K562 (cell line): ENCODE measurements at regions not wholly inside any gene's neighbourhood (a gene's known extent, or its start where the extent isn't known, plus 50 kb on each side); places are given as distances from the start of the nearest gene placed in this dataset.

ENCODE experiments used
- ATAC-seq: fragments of 200-7000 bp; cut with Tn5 transposase; 3 replicates; pipeline ENCODE4 v1.9.1; 2020; ENCODE audit warnings: moderate library complexity
- BruUV-seq: library from RNA; stranded (reverse); fragments of 400-500 nt; replicated peaks from 2 replicates; lab custom pipeline; 2021; lab: Mats Ljungman, UMichigan
- CTCF ChIA-PET: fragments of 300-600 bp; formaldehyde crosslinking; extraction: SDS; loops from one replicate; lab custom pipeline; 2021; ENCODE audit warnings: low intra/inter-chr PET ratio; lab: Yijun Ruan, JAX
- POLR2A ChIA-PET: fragments of 300-600, 350-650 bp; sonication (Branson Sonifier 250); formaldehyde crosslinking; extraction: SDS; loops from one replicate; lab custom pipeline; 2021; ENCODE audit warnings: antibody characterized with exemption, inconsistent platforms; lab: Yijun Ruan, JAX
- DNase-seq, 4 experiments: peaks; one replicate each; pipeline versions ENCODE4 v3.0.0 to v3.0.0-alpha.2; 2011 to 2018; ENCODE audit warnings: low spot score in 3 of 4, mixed read lengths in 3 of 4; ENCODE audit errors: extremely low read depth in 1 of 4
- FAIRE-seq: peaks from 2 replicates; lab custom pipeline; 2011; peaks lifted over from hg19 to GRCh38; lab: Jason Lieb, UNC
- H2AFZ ChIP-seq: 2 replicates; pipeline ENCODE4 v1.6.0; 2011; ENCODE audit warnings: low read depth, low read length, control low read depth, inconsistent platforms
- H3K27ac ChIP-seq: fragments of 200-600 bp; 3 replicates; pipeline ENCODE4 v1.8.0; 2011; ENCODE audit warnings: low read depth, mild to moderate bottlenecking, control low read depth, inconsistent platforms, low read length, moderate library complexity, mixed read lengths; ENCODE audit errors: extremely low read depth
- H3K27me3 ChIP-seq, 2 experiments: fragments of 300-600 bp in 1 of 2; 2 replicates in 1 of 2; 3 replicates in 1 of 2; pipeline versions ENCODE4 v1.6.0 to v1.8.0; 2011; ENCODE audit warnings: inconsistent platforms in 2 of 2, low read length in 2 of 2, mild to moderate bottlenecking in 1 of 2, mixed read lengths in 1 of 2, moderate library complexity in 1 of 2; ENCODE audit not compliant: control insufficient read depth in 2 of 2, insufficient read depth in 2 of 2
- H3K36me3 ChIP-seq: fragments of 300-600 bp; 3 replicates; pipeline ENCODE4 v1.8.0; 2011; ENCODE audit warnings: mild to moderate bottlenecking, low read length, inconsistent platforms; ENCODE audit not compliant: control insufficient read depth, insufficient read depth
- H3K4me1 ChIP-seq, 2 experiments: fragments of 200-600 bp in 1 of 2; replicated peaks in 1 of 2; 2 replicates in 1 of 2; 3 replicates in 1 of 2; pipeline versions ENCODE4 v1.5.1 to v1.8.0; 2011; ENCODE audit warnings: inconsistent platforms in 2 of 2, low read length in 2 of 2, mild to moderate bottlenecking in 1 of 2, mixed read lengths in 1 of 2, moderate library complexity in 1 of 2; ENCODE audit not compliant: control insufficient read depth in 2 of 2, insufficient read depth in 2 of 2
- H3K4me2 ChIP-seq: 2 replicates; pipeline ENCODE4 v1.6.1; 2011; ENCODE audit warnings: low read length, control low read depth, inconsistent platforms, mixed read lengths; ENCODE audit not compliant: insufficient read depth
- H3K4me3 ChIP-seq: fragments of 200-600 bp; sonication (generic), shearing (Covaris generic); 2 replicates; pipeline ENCODE4 v1.5.1; 2016; ENCODE audit warnings: control low read depth, inconsistent platforms
- H3K79me2 ChIP-seq: fragments of 200-600 bp; 3 replicates; pipeline ENCODE4 v1.8.0; 2011; ENCODE audit warnings: low read length, inconsistent platforms; ENCODE audit not compliant: control insufficient read depth, insufficient read depth
- H3K9ac ChIP-seq, 2 experiments: 2 replicates each; pipeline versions ENCODE4 v1.6.0 to v1.6.1; 2011; ENCODE audit warnings: low read depth in 2 of 2, low read length in 2 of 2, control low read depth in 1 of 2, inconsistent platforms in 1 of 2, mild to moderate bottlenecking in 1 of 2, mixed read lengths in 1 of 2; ENCODE audit not compliant: insufficient read depth in 1 of 2
- H3K9me1 ChIP-seq: one replicate; pipeline ENCODE4 v1.6.0; 2011; ENCODE audit warnings: inconsistent platforms, mild to moderate bottlenecking, low read length, moderate library complexity; ENCODE audit not compliant: control insufficient read depth, insufficient read depth
- H3K9me3 ChIP-seq: replicated peaks from 2 replicates; pipeline ENCODE4 v1.5.1; 2011; ENCODE audit warnings: low read depth, low read length, inconsistent platforms; ENCODE audit not compliant: control insufficient read depth, insufficient read depth
- H4K20me1 ChIP-seq: replicated peaks from 2 replicates; pipeline ENCODE4 v1.6.1; 2011; ENCODE audit warnings: low read length, inconsistent platforms, mixed read lengths; ENCODE audit not compliant: control insufficient read depth, insufficient read depth
- CHD1 ChIP-seq: fragments of 200-600 bp; sonication (generic); IDR thresholded peaks from one replicate; pipeline ENCODE4 v1.6.1; 2012; ENCODE audit warnings: mild to moderate bottlenecking, moderate library complexity, low read length, inconsistent platforms
- DMBX1 ChIP-seq: fragments of 250-450 bp; sonication (Bioruptor Pico); IDR thresholded peaks from 2 replicates; pipeline ENCODE4 v1.8.0; 2022; ENCODE audit warnings: inconsistent platforms, mild to moderate bottlenecking, moderate library complexity, borderline replicate concordance
- ELK3 ChIP-seq: fragments of 450-650 bp; formaldehyde crosslinking; IDR thresholded peaks from 2 replicates; pipeline ENCODE4 v1.4.0; 2020; ENCODE audit warnings: mild to moderate bottlenecking
- ERF ChIP-seq: fragments of 450-650 bp; formaldehyde crosslinking; IDR thresholded peaks from 2 replicates; pipeline ENCODE4 v1.4.0; 2020; ENCODE audit warnings: mild to moderate bottlenecking, mixed read lengths
- GATAD2A ChIP-seq: fragments of 450-650 bp; IDR thresholded peaks from 2 replicates; pipeline ENCODE4 v1.6.1; 2017
- MAFG ChIP-seq: fragments of 450-650 bp; conservative IDR thresholded peaks from 2 replicates; pipeline ENCODE4 v1.6.1; 2016; ENCODE audit warnings: missing genetic modification characterization, missing compliant biosample characterization
- NCOA2 ChIP-seq, 2 experiments: fragments of 450-650 bp; IDR thresholded peaks; 2 replicates each; pipeline ENCODE4 v1.6.1; 2018; ENCODE audit warnings: mild to moderate bottlenecking in 2 of 2, moderate library complexity in 1 of 2; ENCODE audit not compliant: partially characterized antibody in 2 of 2
- SIX5 ChIP-seq, 2 experiments: IDR thresholded peaks; 2 replicates each; pipeline ENCODE4 v1.6.1; 2011; ENCODE audit warnings: low read length in 2 of 2, borderline replicate concordance in 1 of 2, low read depth in 1 of 2, mild to moderate bottlenecking in 1 of 2, moderate library complexity in 1 of 2; ENCODE audit not compliant: insufficient read depth in 1 of 2
- SMARCE1 ChIP-seq: fragments of 450-650 bp; IDR thresholded peaks from 2 replicates; pipeline ENCODE4 v1.7.1; 2016; ENCODE audit warnings: mild to moderate bottlenecking
- ZNF224 ChIP-seq: sonication (generic); formaldehyde crosslinking; IDR thresholded peaks from 2 replicates; pipeline ENCODE4 v1.8.0; 2022; ENCODE audit warnings: mild to moderate bottlenecking, missing genetic modification reagents
- ZNF696 ChIP-seq: fragments of 250-450 bp; sonication (Bioruptor Pico); conservative IDR thresholded peaks from 2 replicates; pipeline ENCODE4 v1.4.0; 2020; ENCODE audit warnings: mild to moderate bottlenecking, moderate library complexity
- ZNF75A ChIP-seq: fragments of 450-650 bp; formaldehyde crosslinking; IDR thresholded peaks from 2 replicates; pipeline ENCODE4 v1.4.0; 2020; ENCODE audit warnings: mild to moderate bottlenecking
- in situ Hi-C: fragments of 300-500 bp; cut with MboI; formaldehyde crosslinking; loops from 4 replicates; pipeline ENCODE4 v1.15.0; 2018; ENCODE audit warnings: inconsistent platforms, mixed read lengths
- intact Hi-C: fragments of 100-400 bp; cut with micrococcal nuclease; formaldehyde crosslinking; loops from 2 replicates; pipeline ENCODE4 v1.14.2; 2022
- TF ChIP-seq, protein P1 (sequence below), 2 experiments: fragments of 200-800 bp in 1 of 2; sonication (Bioruptor generic) in 1 of 2; sonication (generic) in 1 of 2; formaldehyde crosslinking in 1 of 2; IDR thresholded peaks in 1 of 2; conservative IDR thresholded peaks in 1 of 2; 2 replicates each; pipeline versions ENCODE4 v1.5.0 to v1.6.1; 2016 to 2020; ENCODE audit warnings: missing compliant biosample characterization in 1 of 2, missing genetic modification characterization in 1 of 2, missing genetic modification reagents in 1 of 2
- TF ChIP-seq, protein P2 (sequence below): sonication (generic); formaldehyde crosslinking; IDR thresholded peaks from 2 replicates; pipeline ENCODE4 v1.8.1; 2023; ENCODE audit warnings: missing genetic modification reagents, mild to moderate bottlenecking, borderline replicate concordance
- TF ChIP-seq, protein P3 (sequence below): conservative IDR thresholded peaks from 2 replicates; pipeline ENCODE4 v1.6.1; 2011; ENCODE audit warnings: low read depth, mild to moderate bottlenecking, low read length; ENCODE audit not compliant: control insufficient read depth

- DNase-seq: no peak
- Histone ChIP-seq H3K9me3 (no peaks in the 10 kb centered on the region; the same call in 1 of the 2 replicates), H3K4me3 (no peak overlapping the region), H3K79me2 (no peaks in the 10 kb centered on the region), H3K4me2 (no peak overlapping the region), H4K20me1 (no peaks in the 10 kb centered on the region), H2AFZ (no peak overlapping the region), H3K36me3 (no peaks in the 10 kb centered on the region), H3K27me3 (no peaks in the 10 kb centered on the region), H3K9ac (no peak overlapping the region), H3K27ac (no peak overlapping the region), H3K4me1 (no peaks in the 10 kb centered on the region), H3K9me1 (no peaks in the 10 kb centered on the region)
- no peak for FAIRE-seq
- POLR2A ChIA-PET: no interaction called here
- in situ Hi-C loops: no loop called here
- ATAC-seq: no peak
- no TSS peak for BruUV-seq
- intact Hi-C loops: no loop called here
- CTCF ChIA-PET: no interaction called here
- TF ChIP-seq ELK3 (CRISPR knock-in tag) (no peak), GATAD2A (no peak), ERF (CRISPR knock-in tag) (no peak), SMARCE1 (no peak), NCOA2 (IDR thresholded peaks at IDR 0.05; ENCODE audit: partially characterized antibody in 2 of 2) (no peak), SIX5 (IDR thresholded peaks at IDR 0.05; ENCODE audit: borderline replicate concordance in 1 of 2, insufficient read depth in 1 of 2, low read depth in 1 of 2, low read length in 2 of 2) (no peak), MAFG (tag) (no peak), ZNF224 (CRISPR knock-in tag) (no peak), CHD1 (no peak), DMBX1 (CRISPR knock-in tag) (no peak), ZNF75A (CRISPR knock-in tag) (no peak), ZNF696 (no peak)
- TF ChIP-seq, protein P1, sequence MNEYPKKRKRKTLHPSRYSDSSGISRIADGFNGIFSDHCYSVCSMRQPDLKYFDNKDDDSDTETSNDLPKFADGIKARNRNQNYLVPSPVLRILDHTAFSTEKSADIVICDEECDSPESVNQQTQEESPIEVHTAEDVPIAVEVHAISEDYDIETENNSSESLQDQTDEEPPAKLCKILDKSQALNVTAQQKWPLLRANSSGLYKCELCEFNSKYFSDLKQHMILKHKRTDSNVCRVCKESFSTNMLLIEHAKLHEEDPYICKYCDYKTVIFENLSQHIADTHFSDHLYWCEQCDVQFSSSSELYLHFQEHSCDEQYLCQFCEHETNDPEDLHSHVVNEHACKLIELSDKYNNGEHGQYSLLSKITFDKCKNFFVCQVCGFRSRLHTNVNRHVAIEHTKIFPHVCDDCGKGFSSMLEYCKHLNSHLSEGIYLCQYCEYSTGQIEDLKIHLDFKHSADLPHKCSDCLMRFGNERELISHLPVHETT (CRISPR knock-in tag; conservative IDR thresholded peaks at IDR 0.05 in 1 of 2, IDR thresholded peaks at IDR 0.05 in 1 of 2): no peak
- TF ChIP-seq, protein P2, sequence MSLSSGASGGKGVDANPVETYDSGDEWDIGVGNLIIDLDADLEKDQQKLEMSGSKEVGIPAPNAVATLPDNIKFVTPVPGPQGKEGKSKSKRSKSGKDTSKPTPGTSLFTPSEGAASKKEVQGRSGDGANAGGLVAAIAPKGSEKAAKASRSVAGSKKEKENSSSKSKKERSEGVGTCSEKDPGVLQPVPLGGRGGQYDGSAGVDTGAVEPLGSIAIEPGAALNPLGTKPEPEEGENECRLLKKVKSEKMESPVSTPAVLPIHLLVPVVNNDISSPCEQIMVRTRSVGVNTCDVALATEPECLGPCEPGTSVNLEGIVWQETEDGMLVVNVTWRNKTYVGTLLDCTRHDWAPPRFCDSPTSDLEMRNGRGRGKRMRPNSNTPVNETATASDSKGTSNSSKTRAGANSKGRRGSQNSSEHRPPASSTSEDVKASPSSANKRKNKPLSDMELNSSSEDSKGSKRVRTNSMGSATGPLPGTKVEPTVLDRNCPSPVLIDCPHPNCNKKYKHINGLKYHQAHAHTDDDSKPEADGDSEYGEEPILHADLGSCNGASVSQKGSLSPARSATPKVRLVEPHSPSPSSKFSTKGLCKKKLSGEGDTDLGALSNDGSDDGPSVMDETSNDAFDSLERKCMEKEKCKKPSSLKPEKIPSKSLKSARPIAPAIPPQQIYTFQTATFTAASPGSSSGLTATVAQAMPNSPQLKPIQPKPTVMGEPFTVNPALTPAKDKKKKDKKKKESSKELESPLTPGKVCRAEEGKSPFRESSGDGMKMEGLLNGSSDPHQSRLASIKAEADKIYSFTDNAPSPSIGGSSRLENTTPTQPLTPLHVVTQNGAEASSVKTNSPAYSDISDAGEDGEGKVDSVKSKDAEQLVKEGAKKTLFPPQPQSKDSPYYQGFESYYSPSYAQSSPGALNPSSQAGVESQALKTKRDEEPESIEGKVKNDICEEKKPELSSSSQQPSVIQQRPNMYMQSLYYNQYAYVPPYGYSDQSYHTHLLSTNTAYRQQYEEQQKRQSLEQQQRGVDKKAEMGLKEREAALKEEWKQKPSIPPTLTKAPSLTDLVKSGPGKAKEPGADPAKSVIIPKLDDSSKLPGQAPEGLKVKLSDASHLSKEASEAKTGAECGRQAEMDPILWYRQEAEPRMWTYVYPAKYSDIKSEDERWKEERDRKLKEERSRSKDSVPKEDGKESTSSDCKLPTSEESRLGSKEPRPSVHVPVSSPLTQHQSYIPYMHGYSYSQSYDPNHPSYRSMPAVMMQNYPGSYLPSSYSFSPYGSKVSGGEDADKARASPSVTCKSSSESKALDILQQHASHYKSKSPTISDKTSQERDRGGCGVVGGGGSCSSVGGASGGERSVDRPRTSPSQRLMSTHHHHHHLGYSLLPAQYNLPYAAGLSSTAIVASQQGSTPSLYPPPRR: no peak
- TF ChIP-seq, protein P3, sequence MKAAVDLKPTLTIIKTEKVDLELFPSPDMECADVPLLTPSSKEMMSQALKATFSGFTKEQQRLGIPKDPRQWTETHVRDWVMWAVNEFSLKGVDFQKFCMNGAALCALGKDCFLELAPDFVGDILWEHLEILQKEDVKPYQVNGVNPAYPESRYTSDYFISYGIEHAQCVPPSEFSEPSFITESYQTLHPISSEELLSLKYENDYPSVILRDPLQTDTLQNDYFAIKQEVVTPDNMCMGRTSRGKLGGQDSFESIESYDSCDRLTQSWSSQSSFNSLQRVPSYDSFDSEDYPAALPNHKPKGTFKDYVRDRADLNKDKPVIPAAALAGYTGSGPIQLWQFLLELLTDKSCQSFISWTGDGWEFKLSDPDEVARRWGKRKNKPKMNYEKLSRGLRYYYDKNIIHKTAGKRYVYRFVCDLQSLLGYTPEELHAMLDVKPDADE: no peak
These were observed 1574.4 kb downstream of the BRINP3 start for GRCh38 chr1:188903241-188903640.
